Activated CD4-positive, alpha-beta T cell treated with anti-CD3 and anti-CD28 coated beads, Interleukin-10, Interleukin-2, amounts not matched to agents 100 ng/mL and 50 ng/mL, durations not matched to agents 16 hours and 8 hours (primary cell): ENCODE measurements at regions not wholly inside any gene's neighbourhood (a gene's known extent, or its start where the extent isn't known, plus 50 kb on each side); places are given as distances from the start of the nearest gene placed in this dataset.
"Not testable (repeated sequence)": the region's sequence is repeated elsewhere in the genome, so short reads cannot be mapped to it uniquely, and the experiment has no call there.

Experiments used
- DNase-seq: peaks from one replicate; pipeline ENCODE4 v3.0.0-alpha.2; 2020

GRCh38 chr15:35281515-35281914 is 196.4 kb upstream of the NANOGP8 start:
- no peak for DNase-seq

GRCh38 chr15:35279811-35280210 is 194.7 kb upstream of the NANOGP8 start:
- DNase-seq, result no peak

DNA sequence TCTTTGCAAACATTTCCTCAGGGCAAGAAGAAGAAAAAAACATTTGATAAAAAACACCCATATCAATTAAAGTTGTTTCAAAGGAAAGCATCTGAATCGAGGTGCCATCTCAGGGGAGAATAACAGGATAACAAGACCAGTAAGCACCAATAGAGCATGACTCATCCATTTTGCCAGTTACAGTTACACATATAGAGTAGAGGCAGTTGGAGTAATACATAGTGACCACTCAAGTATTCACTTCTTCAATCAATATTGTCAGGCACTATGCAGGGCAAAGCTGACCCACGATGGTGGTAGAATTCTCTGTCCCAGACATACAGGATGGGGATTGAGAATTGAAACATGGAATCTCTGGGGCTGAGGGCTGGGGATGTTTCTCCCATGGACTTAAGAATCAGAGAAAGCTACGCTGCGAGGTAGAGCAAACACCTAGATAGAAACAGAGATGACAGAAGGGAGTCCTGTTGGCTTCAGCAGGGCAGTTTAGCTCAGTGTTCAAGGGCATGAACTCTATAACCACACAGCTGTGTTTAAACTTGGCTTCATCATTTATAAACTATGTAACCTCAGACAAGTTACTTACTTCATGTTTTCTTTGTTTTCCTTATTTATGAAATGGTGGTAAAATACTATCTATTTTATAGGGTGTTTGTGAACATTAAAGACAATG is 186.4 kb upstream of the NANOGP8 start:
- DNase-seq, result no peak

DNA sequence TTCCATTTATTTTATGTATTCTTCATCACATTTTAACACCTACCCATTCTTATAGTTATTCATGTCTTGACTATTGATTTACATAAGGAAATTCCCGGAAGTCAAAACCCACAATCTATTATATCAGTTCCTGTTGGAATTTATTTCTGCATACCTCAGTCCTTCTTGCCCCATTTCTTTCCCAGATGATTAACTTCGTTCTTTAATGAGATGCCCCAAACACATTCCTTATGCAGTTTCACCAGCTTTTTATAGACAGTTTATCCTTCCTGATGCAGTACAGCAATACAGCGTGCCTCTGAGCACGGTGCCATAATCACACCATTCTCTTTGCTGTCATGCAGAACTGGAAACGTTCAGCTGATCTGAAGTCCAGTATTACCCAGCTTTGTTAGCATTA is 175.8 kb upstream of the NANOGP8 start:
- DNase-seq, result no peak

DNA sequence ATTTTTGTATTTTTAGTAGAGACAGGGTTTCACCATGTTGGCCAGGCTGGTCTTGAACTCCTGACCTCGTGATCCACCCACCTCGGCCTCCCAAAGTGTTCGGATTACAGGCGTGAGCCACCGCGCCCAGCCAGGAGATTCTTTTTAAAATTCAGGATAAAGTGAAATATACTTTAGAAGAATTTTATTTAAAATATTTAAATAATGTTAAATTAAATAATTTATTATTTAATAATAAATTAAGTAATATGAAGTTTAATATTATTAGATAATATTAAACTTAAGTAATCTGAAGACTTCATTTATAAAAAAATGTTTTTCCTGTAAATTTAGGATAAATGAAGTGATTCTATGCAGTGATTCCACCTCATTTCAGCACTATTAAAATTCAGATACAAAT is 175.2 kb upstream of the NANOGP8 start:
- not testable (repeated sequence) for DNase-seq

DNA sequence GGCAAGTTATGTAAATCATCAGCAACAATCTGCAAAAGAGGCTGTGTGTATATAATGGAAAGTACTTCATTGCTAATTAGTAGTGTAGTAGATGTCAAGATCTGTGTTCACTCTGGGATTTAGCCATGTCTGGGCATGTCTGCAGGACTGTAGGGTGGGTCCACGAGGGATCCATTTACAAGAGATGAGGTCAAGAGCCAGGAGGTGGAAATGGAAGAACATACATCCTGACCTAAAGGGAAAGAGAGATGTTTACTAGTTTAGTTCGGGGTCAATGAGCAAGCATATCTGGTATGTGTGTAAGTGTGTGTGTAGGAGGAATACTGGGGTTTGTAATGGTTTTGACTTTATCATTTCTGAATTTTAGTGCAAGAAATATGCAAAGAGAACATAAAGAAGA is 171.5 kb upstream of the NANOGP8 start:
- DNase-seq, result no peak

DNA sequence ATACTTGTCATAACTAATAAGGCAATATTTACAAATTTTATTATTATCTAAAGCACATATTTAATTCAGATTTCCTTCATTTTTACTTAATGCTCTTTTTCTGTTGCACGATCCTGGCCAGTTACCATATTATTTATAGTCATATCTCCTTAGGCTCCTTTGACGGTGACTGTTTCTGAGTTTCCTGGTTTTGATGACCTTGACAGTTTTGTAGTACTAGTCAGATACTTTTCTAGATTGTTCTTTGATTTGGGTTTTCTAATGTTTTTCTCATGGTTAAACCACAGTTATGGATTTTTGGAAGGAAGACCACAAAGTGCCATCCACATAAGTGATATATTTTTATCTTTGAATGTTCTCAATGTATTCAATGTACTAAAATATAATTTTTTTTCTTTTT is 171.0 kb upstream of the NANOGP8 start:
- DNase-seq, result no peak

- DNase-seq, result not testable (repeated sequence)
These were observed 169.8 kb upstream of the NANOGP8 start for GRCh38 chr15:35254908-35255307.

DNA sequence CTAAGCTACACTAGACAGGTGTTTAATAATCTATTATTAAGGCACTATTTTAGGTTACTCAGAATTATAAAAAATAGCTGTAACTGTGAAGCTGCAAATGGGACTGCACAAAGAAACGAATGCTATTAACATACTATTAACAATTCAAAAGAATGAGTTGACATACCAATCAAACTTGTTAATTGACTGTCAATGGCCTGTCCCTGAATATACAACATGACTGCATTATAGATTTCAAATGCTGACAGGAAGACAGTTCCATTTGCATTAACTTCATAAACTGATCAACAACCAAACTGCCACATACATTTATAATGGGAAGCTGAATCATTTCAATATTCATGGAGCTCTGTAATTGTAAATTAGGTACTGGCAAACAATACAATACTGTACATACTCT is 169.0 kb upstream of the NANOGP8 start:
- DNase-seq, result no peak

- DNase-seq, result no peak
These were observed 167.3 kb upstream of the NANOGP8 start for GRCh38 chr15:35252351-35252865.

GRCh38 chr15:35247150-35247549 is 162.1 kb upstream of the NANOGP8 start:
- no peak for DNase-seq

DNA sequence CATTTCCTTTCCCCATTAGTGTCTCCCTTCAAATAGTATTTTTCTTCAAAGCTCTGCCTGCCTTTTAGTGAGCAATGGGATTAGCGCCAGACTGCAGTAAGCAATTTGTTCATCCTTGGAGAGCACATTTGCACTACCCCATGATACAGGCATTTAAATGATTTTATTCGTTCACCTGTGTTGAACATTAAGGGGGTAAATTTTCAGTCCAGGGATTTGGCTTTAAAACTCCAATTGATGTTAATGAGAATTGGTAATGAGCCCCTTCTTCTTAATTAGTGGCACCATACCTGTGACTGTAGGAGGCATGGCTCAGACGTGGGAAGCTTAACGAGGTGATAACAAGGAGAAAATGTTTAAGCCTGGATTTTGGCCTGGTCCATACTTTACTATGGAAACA is 161.4 kb upstream of the NANOGP8 start:
- DNase-seq, result no peak

- not testable (repeated sequence) for DNase-seq
These were observed 160.6 kb upstream of the NANOGP8 start for GRCh38 chr15:35245681-35246080.

- DNase-seq, result no peak
These were observed 159.1 kb upstream of the NANOGP8 start for GRCh38 chr15:35244227-35244626.

DNA sequence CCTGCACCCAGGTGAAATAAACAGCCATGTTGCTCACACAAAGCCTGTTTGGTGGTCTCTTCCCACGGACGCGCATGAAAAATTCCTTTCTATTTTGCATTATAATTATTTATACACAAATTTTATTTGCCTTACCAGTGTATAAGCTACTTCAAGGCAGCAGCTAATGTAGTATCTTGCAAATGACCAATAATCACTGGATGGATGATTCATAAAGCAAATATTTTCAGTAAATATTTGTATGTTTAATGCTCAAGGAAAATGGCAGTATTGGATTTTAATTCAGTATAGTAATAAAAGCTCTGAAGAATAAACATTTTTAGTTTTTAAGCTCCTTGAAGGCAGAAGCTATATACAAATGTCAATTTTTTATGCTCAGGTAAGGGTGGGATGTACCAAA is 158.7 kb upstream of the NANOGP8 start:
- DNase-seq, result no peak

GRCh38 chr15:35239693-35240092 is 154.6 kb upstream of the NANOGP8 start:
- DNase-seq, result not testable (repeated sequence)

DNA sequence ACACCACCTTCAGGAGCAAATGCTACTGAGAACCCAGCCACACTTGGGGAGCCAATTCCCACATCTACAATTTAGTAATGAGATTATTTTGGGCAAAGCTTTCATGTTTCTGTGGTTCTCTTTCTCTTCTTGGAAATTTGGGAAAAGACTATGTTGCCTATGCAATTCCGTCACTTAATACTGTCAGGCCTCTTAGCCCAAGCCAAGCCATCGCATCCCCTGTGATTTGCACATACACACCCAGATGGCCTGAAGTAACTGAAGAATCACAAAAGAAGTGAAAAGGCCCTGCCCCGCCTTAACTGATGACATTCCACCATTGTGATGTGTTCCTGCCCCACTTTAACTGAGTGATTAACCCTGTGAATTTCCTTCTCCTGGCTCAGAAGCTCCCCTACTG is 153.4 kb upstream of the NANOGP8 start:
- not testable (repeated sequence) for DNase-seq

GRCh38 chr15:35229085-35229484 is 144.0 kb upstream of the NANOGP8 start:
- no peak for DNase-seq

DNA sequence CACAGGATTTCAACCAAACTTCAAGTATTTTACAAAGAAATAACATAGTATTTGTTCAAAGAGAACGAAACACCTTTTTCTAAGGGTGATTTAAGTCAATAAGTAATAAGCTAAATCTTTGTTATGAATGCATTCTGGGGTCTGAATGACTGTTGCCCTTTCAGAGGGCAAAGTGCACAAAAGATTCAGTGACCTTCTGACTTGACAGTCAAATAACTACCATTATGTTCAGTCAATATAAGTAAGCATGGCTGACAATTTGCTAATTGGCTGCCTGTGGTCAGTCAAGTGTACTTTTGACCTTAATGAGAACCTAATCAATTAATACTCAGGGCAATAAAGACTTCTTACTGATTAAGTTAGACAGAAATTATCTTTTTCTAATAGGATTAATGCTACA is 133.1 kb upstream of the NANOGP8 start:
- DNase-seq, result no peak

GRCh38 chr15:35215093-35215492 is 130.0 kb upstream of the NANOGP8 start:
- DNase-seq, result no peak

GRCh38 chr15:35211240-35211902 is 126.3 kb upstream of the NANOGP8 start:
- DNase-seq, result no peak

- DNase-seq, result no peak
These were observed 125.3 kb upstream of the NANOGP8 start for GRCh38 chr15:35210370-35210769.

DNA sequence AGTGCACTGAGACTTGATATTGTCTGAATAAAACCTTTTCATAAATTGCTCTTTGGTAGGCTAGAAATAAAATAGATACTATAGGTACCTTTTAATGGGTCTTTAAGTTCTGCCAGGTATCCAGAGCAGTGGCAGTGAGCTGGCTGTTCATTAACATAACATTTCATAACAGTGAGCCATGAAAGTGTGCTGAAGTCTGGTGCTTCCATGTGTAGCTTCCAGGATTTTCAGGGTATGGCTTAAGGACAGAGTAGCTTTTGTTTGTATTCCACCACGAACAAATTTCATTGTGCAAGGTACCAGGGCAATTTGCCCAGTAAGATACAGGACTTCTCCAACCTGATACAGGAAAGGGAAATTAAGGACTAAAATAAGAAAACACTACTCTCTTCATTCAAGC is 124.7 kb upstream of the NANOGP8 start:
- DNase-seq, result no peak

GRCh38 chr15:35208353-35208752 is 123.3 kb upstream of the NANOGP8 start:
- no peak for DNase-seq
